ENCODE measurements at regions not wholly inside any gene's neighbourhood (a gene's known extent, or its start where the extent isn't known, plus 50 kb on each side); places are given as distances from the start of the nearest gene placed in this dataset.
A peak's percentile ranks its signal among the peaks of the same experiment; 100 is the strongest.
"Not testable (repeated sequence)": the region's sequence is repeated elsewhere in the genome, so short reads cannot be mapped to it uniquely, and the experiment has no call there.

GRCh38 chr7:140262242-140262903, 85.6 kb upstream of the KDM7A start:
- TF ChIP-seq POLR2A (IDR thresholded peaks at IDR 0.05) (no peak), CTCF (IDR thresholded peaks at IDR 0.05) (no peak), POLR2AphosphoS5 (IDR thresholded peaks at IDR 0.05) (no peak), EP300 (IDR thresholded peaks at IDR 0.05) (no peak)
- 95% methylated on average over 6 of the region's 6 CpGs for WGBS, 2 donors

GRCh38 chr7:140261522-140261921, 84.7 kb upstream of the KDM7A start:
- no peak for DNase-seq
- TF ChIP-seq CTCF (IDR thresholded peaks at IDR 0.05) (no peak), EP300 (IDR thresholded peaks at IDR 0.05) (no peak), POLR2A (IDR thresholded peaks at IDR 0.05) (no peak)
- WGBS, 2 donors = 79 to 96% methylated on average over 1 of the region's 1 CpG
- intact Hi-C loops (cut with DNase I) = no loop called here
- H3K9me3 ChIP-seq = no peaks in the 10 kb centered on the region
- no peak overlapping the region for H3K4me3 ChIP-seq
- no peak overlapping the region for H3K27ac ChIP-seq
- no peaks in the 10 kb centered on the region for H3K27me3 ChIP-seq
- H3K36me3 ChIP-seq = no peaks in the 10 kb centered on the region
- H3K4me1 ChIP-seq = no peaks in the 10 kb centered on the region

More at GRCh38 chr7:140262242-140262903, 85.6 kb upstream of the KDM7A start:
- DNase-seq = peak; percentile 29
- no peaks in the 10 kb centered on the region for H3K36me3 ChIP-seq
- intact Hi-C loops (cut with DNase I) = no loop called here
- H3K4me3 ChIP-seq = no peak overlapping the region
- no peaks in the 10 kb centered on the region for H3K4me1 ChIP-seq
- no peaks in the 10 kb centered on the region for H3K9me3 ChIP-seq
- no peaks in the 10 kb centered on the region for H3K27me3 ChIP-seq
- no peak overlapping the region for H3K27ac ChIP-seq

- Histone ChIP-seq H3K9me3 (no peaks in the 10 kb centered on the region), H3K4me3 (no peak overlapping the region), H3K36me3 (no peaks in the 10 kb centered on the region), H3K27ac (no peak overlapping the region), H3K27me3 (no peaks in the 10 kb centered on the region), H3K4me1 (no peaks in the 10 kb centered on the region)
- peak; percentile 26 for DNase-seq
- no peak for TF ChIP-seq EP300 (IDR thresholded peaks at IDR 0.05)
- TF ChIP-seq POLR2AphosphoS5 (IDR thresholded peaks at IDR 0.05) = no peak
- no peak for TF ChIP-seq CTCF (IDR thresholded peaks at IDR 0.05)
- TF ChIP-seq POLR2A (IDR thresholded peaks at IDR 0.05) = no peak
- 86 to 89% methylated on average over 5 of the region's 5 CpGs for WGBS, 2 donors
- intact Hi-C loops (cut with DNase I) = no loop called here
Observed at GRCh38 chr7:140261105-140261486, 84.3 kb upstream of the KDM7A start.

GRCh38 chr7:140260352-140261104, 83.7 kb upstream of the KDM7A start:
- Histone ChIP-seq H3K4me3 (no peak overlapping the region), H3K9me3 (no peaks in the 10 kb centered on the region), H3K36me3 (no peaks in the 10 kb centered on the region), H3K27me3 (no peaks in the 10 kb centered on the region), H3K27ac (no peak overlapping the region), H3K4me1 (no peaks in the 10 kb centered on the region)
- WGBS, 2 donors = 9 to 42% methylated on average over 10 of the region's 10 CpGs
- no peak for TF ChIP-seq EP300 (IDR thresholded peaks at IDR 0.05)
- TF ChIP-seq POLR2A (IDR thresholded peaks at IDR 0.05) = no peak
- no peak for TF ChIP-seq POLR2AphosphoS5 (IDR thresholded peaks at IDR 0.05)
- TF ChIP-seq CTCF (IDR thresholded peaks at IDR 0.05) = no peak
- no peak for DNase-seq
- intact Hi-C loops (cut with DNase I) = no loop called here

GRCh38 chr7:140257278-140257677, 80.5 kb upstream of the KDM7A start:
- H3K9me3 ChIP-seq; H3K27me3 ChIP-seq; H3K4me3 ChIP-seq; H3K4me1 ChIP-seq; H3K36me3 ChIP-seq; DNase-seq; H3K27ac ChIP-seq; intact Hi-C loops (cut with DNase I): not testable (repeated sequence)
- WGBS, 2 donors = 86 to 87% methylated on average over 3 of the region's 3 CpGs

GRCh38 chr7:140254976-140255375, 78.2 kb upstream of the KDM7A start:
- H3K4me3 ChIP-seq, H3K27ac ChIP-seq, DNase-seq: not testable (repeated sequence)

More at GRCh38 chr7:140254976-140255375, 78.2 kb upstream of the KDM7A start:
- H3K9me3 ChIP-seq; intact Hi-C loops (cut with DNase I); H3K27me3 ChIP-seq; H3K4me1 ChIP-seq; H3K36me3 ChIP-seq: not testable (repeated sequence)
- WGBS, 2 donors = 96 to 97% methylated on average over 9 of the region's 9 CpGs
